GM12872 (cell line): ENCODE measurements at regions not wholly inside any gene's neighbourhood (a gene's known extent, or its start where the extent isn't known, plus 50 kb on each side); places are given as distances from the start of the nearest gene placed in this dataset.

Experiments used
- TF ChIP-seq, protein P1 (sequence below): IDR thresholded peaks from 3 replicates; pipeline ENCODE4 v1.5.1; 2011; ENCODE audit warnings: low read depth, mild to moderate bottlenecking, low read length, moderate library complexity; ENCODE audit not compliant: insufficient read depth

GRCh38 chr2:152875701-152876695, 157.6 kb downstream of the ARL6IP6 start:
- TF ChIP-seq, protein P1, sequence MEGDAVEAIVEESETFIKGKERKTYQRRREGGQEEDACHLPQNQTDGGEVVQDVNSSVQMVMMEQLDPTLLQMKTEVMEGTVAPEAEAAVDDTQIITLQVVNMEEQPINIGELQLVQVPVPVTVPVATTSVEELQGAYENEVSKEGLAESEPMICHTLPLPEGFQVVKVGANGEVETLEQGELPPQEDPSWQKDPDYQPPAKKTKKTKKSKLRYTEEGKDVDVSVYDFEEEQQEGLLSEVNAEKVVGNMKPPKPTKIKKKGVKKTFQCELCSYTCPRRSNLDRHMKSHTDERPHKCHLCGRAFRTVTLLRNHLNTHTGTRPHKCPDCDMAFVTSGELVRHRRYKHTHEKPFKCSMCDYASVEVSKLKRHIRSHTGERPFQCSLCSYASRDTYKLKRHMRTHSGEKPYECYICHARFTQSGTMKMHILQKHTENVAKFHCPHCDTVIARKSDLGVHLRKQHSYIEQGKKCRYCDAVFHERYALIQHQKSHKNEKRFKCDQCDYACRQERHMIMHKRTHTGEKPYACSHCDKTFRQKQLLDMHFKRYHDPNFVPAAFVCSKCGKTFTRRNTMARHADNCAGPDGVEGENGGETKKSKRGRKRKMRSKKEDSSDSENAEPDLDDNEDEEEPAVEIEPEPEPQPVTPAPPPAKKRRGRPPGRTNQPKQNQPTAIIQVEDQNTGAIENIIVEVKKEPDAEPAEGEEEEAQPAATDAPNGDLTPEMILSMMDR, result no peak

DNA sequence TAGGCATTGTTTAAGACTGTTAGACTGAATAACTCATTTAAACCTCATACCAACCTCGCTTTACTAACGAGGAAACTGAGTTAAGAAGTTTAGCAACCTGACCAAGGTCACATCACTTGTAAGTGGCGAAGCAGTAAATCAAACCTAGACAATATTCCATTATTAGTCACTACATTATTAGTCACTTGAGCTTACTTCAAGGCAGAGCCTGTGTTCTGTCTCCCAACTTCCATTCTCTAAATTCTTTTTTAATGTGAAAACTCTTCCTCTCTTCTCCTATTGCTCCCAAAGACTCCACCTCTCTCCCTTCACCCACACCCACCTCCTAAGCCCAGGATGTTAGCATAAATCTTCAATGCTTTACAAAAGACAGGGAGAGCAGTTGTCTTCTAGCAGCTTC, 156.5 kb downstream of the ARL6IP6 start:
- TF ChIP-seq, protein P1, result no peak

DNA sequence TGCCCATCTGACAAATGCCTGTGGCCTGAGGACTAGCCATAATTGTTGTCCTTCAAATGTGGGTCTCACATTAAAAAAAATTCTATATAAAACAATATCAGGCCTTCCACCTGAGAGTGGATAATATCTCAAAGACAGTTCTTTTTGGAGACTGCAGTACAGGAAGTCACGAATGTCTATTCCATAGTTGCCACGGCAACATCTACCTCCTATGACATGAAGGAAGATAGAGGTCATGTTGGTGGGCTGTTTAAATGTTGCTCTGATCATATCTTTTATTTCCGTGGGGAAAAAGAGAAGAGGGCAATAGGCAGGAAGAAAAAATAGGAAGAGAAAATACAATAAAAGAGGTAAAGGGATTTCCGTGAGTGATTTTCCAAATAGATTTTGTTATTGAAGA, 151.8 kb downstream of the ARL6IP6 start:
- TF ChIP-seq, protein P1, result no peak

GRCh38 chr2:152867397-152867796, 149.0 kb downstream of the ARL6IP6 start:
- TF ChIP-seq, protein P1, result no peak

DNA sequence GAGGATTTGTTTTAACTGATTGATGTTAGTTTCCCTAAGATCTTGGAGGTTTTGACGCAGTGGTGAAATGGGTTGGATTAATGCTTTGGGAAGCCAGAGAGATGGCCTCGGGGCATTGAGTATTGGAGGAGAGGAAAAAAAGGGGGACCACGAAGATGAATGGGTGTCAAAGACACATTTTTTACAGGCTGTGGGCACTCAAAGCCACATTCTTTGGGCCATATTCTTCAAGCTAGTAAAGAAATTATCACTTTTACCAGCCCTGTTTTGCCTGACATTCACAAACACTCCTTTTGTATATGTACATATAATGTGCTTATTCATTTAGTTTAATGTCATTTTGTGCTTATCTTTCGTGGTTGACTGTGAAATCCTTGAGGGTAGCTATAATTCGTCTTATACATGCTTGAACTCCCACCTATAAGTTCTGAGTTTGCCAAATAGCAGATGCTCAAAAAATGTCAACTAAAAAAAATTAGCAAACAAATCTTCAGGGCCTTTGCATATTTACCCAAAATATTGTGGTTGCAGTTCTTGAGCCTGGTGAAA, 146.3 kb downstream of the ARL6IP6 start:
- TF ChIP-seq, protein P1, result no peak

DNA sequence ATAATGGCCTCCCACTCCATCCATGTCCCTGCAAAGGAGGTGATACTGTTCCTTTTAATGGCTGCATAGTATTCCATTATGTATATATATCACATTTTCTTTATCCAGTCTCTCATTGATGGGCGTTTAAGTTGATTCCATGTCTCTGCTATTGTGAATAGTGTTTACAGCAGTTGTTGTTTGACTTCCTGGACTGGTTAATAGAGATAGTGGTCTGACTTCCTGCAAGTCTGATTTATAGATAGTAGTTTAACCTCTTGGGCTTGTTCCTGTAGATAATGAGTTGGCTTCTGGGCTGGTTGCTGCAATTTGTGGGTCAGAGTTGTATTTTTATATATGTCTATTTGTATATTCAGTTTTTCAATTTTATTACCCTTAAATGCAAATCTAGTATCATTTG, 145.4 kb downstream of the ARL6IP6 start:
- TF ChIP-seq, protein P1, result no peak

DNA sequence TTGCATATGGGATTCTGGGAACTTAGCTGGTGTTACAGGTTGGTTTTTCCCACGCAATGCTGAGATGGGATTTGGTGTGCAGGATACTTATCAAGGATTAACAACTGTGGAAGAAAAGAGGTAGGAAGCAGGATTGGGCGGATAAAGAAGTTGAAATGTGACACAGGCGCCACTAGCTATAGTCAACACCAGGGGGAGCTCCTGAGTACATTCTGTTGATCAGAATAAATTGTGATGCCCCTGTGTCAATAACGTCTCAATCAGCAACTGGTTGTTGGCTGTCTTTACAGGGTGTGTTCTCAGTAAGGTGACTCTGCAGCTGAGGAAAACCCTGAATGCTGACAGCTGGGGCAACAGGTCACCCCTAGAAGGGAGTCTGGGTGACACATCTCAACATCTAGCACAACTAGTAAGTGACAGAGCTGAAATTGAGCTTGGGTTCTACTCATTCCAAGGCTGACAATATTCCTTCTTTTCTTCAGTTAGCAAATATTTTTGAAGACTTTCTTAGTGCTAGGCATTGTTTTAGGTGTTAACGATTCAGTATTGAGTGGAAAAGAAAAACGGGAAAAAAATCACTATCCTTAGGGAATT, 143.0 kb downstream of the ARL6IP6 start:
- TF ChIP-seq, protein P1, result peak; percentile 85
